Muscle of arm (tissue), 1 donor: ENCODE measurements at regions not wholly inside any gene's neighbourhood (a gene's known extent, or its start where the extent isn't known, plus 50 kb on each side); places are given as distances from the start of the nearest gene placed in this dataset.
"Not testable (repeated sequence)": the region's sequence is repeated elsewhere in the genome, so short reads cannot be mapped to it uniquely, and the experiment has no call there.

ENCODE experiments used
- DNase-seq: peaks from one replicate; pipeline ENCODE4 v3.0.0-alpha.2; 2013

DNA sequence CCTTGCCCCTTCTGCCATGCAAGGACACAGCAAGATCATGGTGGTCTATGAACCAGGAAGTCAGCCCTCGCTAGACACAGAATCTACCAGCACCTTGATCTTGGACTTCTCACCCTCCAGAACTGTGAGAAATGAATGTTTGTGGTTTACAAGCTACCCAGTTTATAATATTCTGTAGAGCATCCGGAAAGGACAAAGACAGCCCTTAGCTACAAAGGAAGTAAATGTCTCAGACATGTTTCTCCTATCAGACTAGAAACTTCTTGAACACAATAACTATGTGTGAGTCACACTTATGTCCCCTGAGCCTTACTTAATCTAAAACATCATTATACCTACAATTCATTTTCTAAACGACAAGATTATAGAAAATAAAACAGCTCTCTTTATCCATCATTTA, 176.7 kb downstream of the KLHL28 start:
- DNase-seq, result no peak

- no peak for DNase-seq
Measured at GRCh38 chr14:44783901-44784300, 177.8 kb downstream of the KLHL28 start.

DNA sequence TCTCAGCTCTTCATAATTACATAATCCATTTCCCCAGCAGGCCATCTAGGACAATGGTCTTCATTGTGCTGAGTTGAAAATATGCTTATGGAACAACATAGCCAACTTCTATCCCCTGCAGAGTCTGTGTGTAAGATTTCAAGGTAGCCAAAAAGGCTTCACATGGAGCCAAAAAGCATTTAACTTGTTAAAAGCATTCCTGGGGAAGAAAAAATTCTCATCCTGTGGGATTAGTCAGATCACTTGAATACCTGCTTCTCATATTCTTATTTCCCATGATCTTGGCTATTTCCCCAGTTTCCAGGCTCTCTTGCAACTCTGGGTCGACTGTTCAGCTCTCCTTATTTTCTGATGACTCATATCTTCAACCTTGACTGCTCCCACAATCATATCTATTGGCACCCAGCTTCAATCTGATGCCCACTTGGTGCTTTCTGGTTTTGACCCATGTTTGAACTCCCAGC, 178.9 kb downstream of the KLHL28 start:
- DNase-seq, result no peak

DNA sequence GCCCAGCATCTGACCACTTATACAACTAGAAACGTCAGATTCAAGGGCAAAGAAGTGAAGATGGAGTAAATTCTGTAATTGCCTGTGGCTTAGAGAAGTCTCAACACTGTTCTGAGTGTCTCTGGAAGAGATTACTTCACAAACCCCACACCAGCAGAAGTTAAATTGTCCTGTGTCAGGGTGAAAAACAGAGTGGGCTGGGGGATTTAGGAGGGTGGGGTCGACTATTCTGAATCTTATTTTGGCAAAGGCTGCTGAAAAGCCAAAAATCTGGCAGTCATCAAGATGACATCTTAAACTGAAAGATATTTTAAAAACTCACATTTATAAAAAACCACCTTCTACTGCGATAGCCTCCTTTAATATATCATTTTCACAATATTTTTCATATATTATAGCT, 180.8 kb downstream of the KLHL28 start:
- DNase-seq, result no peak

- DNase-seq, result no peak
Measured at GRCh38 chr14:44778604-44779003, 183.1 kb downstream of the KLHL28 start.

- DNase-seq, result no peak
Measured at GRCh38 chr14:44777584-44777983, 184.2 kb downstream of the KLHL28 start.

GRCh38 chr14:44775248-44775647, 186.5 kb downstream of the KLHL28 start:
- no peak for DNase-seq

GRCh38 chr14:44774396-44774795, 187.4 kb downstream of the KLHL28 start:
- DNase-seq, result no peak

DNA sequence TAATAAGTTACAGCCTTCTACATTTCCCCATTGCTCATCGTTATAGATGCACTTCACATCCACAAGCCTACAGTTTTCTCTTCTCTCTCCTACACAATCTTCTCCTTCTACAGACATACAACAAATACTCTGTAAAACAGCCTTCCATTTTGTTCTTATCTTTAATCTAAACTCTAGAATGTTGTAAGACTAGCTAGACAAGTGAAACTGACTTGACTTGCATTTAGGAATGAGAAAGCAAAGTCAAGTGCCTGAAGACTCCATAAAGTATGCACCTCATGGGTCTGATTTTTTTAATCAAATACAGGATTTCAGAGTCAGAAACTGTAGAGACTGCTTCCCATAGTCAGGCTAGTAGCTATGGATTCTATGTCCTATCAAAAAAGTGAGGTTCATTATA, 190.3 kb downstream of the KLHL28 start:
- DNase-seq, result no peak

DNA sequence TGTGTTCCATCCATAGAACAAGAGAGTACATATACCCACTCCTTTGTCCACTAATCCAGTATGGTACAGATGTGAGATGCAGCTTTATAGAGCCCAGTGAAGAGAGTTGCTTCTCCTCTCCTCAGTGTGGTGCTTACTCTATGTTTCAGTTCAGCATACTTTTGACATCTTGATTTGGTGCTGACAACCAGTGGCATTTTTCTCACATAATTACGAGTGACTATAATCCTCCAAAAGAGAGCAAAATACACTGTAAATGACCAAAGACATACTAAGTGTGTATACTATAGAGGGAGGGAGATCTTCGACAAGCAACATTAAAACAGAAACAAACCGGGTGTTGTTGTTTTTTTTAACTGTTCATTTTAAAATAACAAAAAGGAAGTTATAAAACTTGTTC, 191.5 kb downstream of the KLHL28 start:
- DNase-seq, result no peak

- no peak for DNase-seq
Measured at GRCh38 chr14:44768935-44769334, 192.8 kb downstream of the KLHL28 start.

DNA sequence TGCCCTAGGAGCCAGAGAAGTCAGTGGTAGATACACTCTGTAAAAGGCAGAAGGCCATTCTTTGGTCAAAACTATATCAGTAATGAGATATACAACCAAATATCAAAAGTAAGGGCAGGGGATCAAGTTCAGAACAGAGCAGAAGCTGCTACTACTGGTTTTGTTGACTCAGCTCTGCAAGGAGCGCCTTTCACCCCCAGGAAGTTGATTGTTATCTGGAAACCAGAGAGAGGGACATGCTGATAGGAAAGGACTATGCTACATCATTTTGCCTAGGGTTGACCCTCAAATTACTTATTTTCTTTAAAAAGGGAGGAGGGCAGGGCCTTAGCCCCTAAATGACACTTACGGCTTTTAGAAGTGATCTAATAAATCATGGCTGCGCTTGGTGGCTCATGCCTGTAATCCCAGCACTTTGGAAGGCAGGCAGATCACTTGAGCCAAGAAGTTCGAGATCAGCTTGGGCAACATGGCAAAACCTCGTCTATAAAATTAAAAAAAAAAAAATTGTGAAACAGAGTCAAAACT, 194.0 kb downstream of the KLHL28 start:
- DNase-seq, result no peak

- no peak for DNase-seq
Measured at GRCh38 chr14:44766285-44766684, 195.5 kb downstream of the KLHL28 start.

DNA sequence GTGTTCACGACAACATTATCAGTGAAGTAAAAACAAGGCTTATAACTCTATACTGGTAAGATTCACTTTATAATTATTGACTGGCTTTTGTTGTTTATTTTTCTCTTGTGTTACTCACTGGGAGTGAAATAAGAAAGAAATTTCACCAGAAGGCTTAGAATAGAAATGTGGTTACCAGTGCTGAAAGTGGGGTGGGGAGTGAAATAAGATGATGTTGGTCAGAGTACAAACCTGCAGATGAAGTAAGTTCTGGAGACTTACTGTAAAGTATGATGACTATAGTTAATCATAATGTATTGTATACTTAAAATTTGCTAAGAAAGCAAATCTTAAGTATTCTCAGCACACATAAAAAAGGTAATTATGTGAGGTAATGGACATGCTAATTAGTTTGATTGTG, 198.4 kb downstream of the KLHL28 start:
- no peak for DNase-seq

GRCh38 chr14:44759277-44759676, 202.5 kb downstream of the KLHL28 start:
- no peak for DNase-seq

DNA sequence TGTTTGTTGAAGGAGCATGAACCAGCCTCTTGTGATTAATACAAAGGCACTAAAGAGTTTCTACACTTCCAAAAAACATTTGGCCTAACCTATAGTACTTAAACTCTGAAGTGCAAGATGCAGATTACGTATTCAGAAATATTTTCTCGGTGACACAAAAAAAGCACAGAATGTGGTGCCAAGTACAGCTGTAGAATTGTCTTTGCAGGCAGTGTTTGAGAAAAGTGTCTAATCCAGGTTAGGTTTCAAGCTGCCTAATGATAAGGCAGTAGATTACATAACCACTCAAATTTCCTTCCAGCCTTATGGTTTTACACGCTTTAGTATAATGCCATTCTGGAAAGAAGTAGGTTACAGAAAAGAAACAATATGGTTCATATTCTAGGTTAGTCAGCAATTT, 205.2 kb downstream of the KLHL28 start:
- no peak for DNase-seq

- DNase-seq, result no peak
Measured at GRCh38 chr14:44745371-44745770, 216.4 kb downstream of the KLHL28 start.

GRCh38 chr14:44742202-44742601, 219.5 kb downstream of the KLHL28 start:
- no peak for DNase-seq

GRCh38 chr14:44741431-44741830, 220.3 kb downstream of the KLHL28 start:
- no peak for DNase-seq

DNA sequence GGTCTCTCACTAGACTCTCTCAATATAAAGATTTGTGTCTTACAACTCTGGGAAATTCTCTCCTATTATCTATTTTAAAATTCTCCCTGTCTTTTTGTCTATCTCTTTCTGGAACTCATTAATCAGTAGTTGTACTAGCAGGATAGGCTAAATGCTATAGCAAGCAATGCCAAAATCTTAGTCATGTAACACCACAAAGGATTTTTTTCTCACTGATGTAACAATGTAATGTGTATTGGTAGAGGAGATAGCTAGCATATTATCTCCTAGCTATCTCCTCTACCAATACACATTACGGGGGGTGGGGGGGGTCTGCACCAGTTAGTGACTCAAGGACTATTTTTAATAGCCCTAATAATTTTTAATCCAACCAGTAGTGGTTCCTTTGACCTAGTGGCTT, 225.4 kb downstream of the KLHL28 start:
- DNase-seq, result no peak

GRCh38 chr14:44732144-44732543, 225.1 kb upstream of the FSCB start:
- DNase-seq, result no peak

DNA sequence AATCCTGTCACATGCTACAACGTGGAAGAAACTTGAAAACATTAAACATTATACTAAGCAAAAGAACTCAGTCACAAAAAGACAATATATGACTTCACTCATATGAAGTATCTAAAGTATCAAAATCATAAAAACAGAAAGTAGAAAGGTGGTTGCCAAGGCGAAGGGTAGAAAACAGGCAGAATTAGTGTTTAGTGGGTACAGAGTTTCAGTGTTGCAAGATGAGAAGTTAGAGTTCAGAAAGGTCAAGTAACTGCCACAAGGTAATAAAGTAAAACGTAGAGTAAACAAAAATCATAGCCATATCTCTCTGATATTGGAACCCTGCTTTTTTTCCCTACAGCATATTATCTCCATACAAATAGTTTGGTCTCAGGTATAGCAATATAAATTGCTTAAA, 223.8 kb upstream of the FSCB start:
- no peak for DNase-seq

DNA sequence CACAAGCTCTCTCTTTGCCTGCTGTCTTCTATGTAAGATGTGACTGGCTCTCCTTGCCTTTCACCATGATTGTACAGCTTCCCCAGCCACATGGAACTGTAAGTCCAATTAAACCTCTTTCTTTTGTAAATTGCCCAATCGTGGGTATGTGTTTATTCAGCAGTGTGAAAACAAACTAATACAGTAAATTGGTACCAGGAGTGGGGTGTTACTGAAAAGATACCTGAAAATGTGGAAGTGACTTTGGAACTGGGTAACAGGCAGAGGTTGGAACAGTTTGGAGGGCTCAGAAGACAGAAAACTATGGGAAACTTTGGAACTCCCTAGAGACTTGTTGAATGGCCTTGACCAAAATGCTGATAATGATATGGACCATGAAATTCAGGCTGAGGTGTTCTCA, 214.3 kb upstream of the FSCB start:
- not testable (repeated sequence) for DNase-seq

GRCh38 chr14:44720707-44721106, 213.6 kb upstream of the FSCB start:
- no peak for DNase-seq
